T-helper 1 cell treated with Interleukin-12 subunit alpha and Interleukin-12 subunit beta and Interleukin-4 antibody, amounts not matched to agents 30 ng/mL and 1 ng/mL, for 36 hours (primary cell): ENCODE measurements at regions not wholly inside any gene's neighbourhood (a gene's known extent, or its start where the extent isn't known, plus 50 kb on each side); places are given as distances from the start of the nearest gene placed in this dataset.

Experiments
- intact Hi-C: fragments of 100-400 bp; cut with micrococcal nuclease; formaldehyde crosslinking; loops from one replicate; pipeline ENCODE4 v1.15.1; 2024

GRCh38 chr1:22349362-22350043, 102.1 kb upstream of the ZBTB40 start:
- intact Hi-C loops: no loop called here

- intact Hi-C loops: no loop called here
Measured at GRCh38 chr1:22350171-22350923, 101.3 kb upstream of the ZBTB40 start.

- intact Hi-C loops: no loop called here
Measured at GRCh38 chr1:22350924-22351767, 100.5 kb upstream of the ZBTB40 start.

GRCh38 chr1:22351768-22352080, 99.9 kb upstream of the ZBTB40 start:
- intact Hi-C loops: no loop called here

- intact Hi-C loops: no loop called here
Measured at GRCh38 chr1:22352355-22352754, 99.3 kb upstream of the ZBTB40 start.

- intact Hi-C loops: no loop called here
Measured at GRCh38 chr1:22352896-22353295, 98.8 kb upstream of the ZBTB40 start.

GRCh38 chr1:22359427-22359826, 92.2 kb upstream of the ZBTB40 start:
- intact Hi-C loops: no loop called here

- intact Hi-C loops: no loop called here
Measured at GRCh38 chr1:22362626-22363402, 88.8 kb upstream of the ZBTB40 start.

- intact Hi-C loops: no loop called here
Measured at GRCh38 chr1:22363403-22364325, 88.0 kb upstream of the ZBTB40 start.

GRCh38 chr1:22364326-22364650, 87.4 kb upstream of the ZBTB40 start:
- intact Hi-C loops: no loop called here

- intact Hi-C loops: no loop called here
Measured at GRCh38 chr1:22364764-22365163, 86.9 kb upstream of the ZBTB40 start.

GRCh38 chr1:22365331-22366295, 86.0 kb upstream of the ZBTB40 start:
- intact Hi-C loops: no loop called here

- intact Hi-C loops: no loop called here
Measured at GRCh38 chr1:22366346-22366745, 85.3 kb upstream of the ZBTB40 start.

GRCh38 chr1:22368125-22368524, 83.5 kb upstream of the ZBTB40 start:
- intact Hi-C loops: no loop called here

- intact Hi-C loops: no loop called here
Measured at GRCh38 chr1:22369294-22370189, 82.1 kb upstream of the ZBTB40 start.

GRCh38 chr1:22370190-22370498, 81.5 kb upstream of the ZBTB40 start:
- intact Hi-C loops: no loop called here

GRCh38 chr1:22371408-22371807, 80.2 kb upstream of the ZBTB40 start:
- intact Hi-C loops: no loop called here

- intact Hi-C loops: no loop called here
Measured at GRCh38 chr1:22373252-22373651, 78.4 kb upstream of the ZBTB40 start.

- intact Hi-C loops: no loop called here
Measured at GRCh38 chr1:22374001-22374400, 77.7 kb upstream of the ZBTB40 start.
